ENCODE measurements at regions not wholly inside any gene's neighbourhood (a gene's known extent, or its start where the extent isn't known, plus 50 kb on each side); places are given as distances from the start of the nearest gene placed in this dataset.

GRCh38 chr1:185487026-185487425 lies 170.0 kb upstream of the IVNS1ABP start:
- H3K4me3 ChIP-seq (ENCODE audit: low read length): no peak overlapping the region
- TF ChIP-seq CTCF (conservative IDR thresholded peaks at IDR 0.05; ENCODE audit: low read depth, low read length): no peak
- no peak for DNase-seq (ENCODE audit: low read depth)

- no peak overlapping the region for H3K4me3 ChIP-seq (ENCODE audit: low read length)
- TF ChIP-seq CTCF (conservative IDR thresholded peaks at IDR 0.05; ENCODE audit: low read depth, low read length): no peak
- no peak for DNase-seq (ENCODE audit: low read depth)
Observed at GRCh38 chr1:185486346-185486745, 169.3 kb upstream of the IVNS1ABP start.

- peak; percentile 83 for DNase-seq (ENCODE audit: low read depth)
- H3K4me3 ChIP-seq (ENCODE audit: low read length): no peak overlapping the region
- TF ChIP-seq CTCF (conservative IDR thresholded peaks at IDR 0.05; ENCODE audit: low read depth, low read length): no peak
Observed at GRCh38 chr1:185483664-185484450, 166.8 kb upstream of the IVNS1ABP start.

GRCh38 chr1:185483217-185483616 lies 166.2 kb upstream of the IVNS1ABP start:
- no peak overlapping the region for H3K4me3 ChIP-seq (ENCODE audit: low read length)
- no peak for DNase-seq (ENCODE audit: low read depth)
- no peak for TF ChIP-seq CTCF (conservative IDR thresholded peaks at IDR 0.05; ENCODE audit: low read depth, low read length)

- no peak for DNase-seq (ENCODE audit: low read depth)
- no peak overlapping the region for H3K4me3 ChIP-seq (ENCODE audit: low read length)
Observed at GRCh38 chr1:185480545-185480944, 163.5 kb upstream of the IVNS1ABP start.

GRCh38 chr1:185479796-185480195 lies 162.8 kb upstream of the IVNS1ABP start:
- no peak overlapping the region for H3K4me3 ChIP-seq (ENCODE audit: low read length)
- TF ChIP-seq CTCF (conservative IDR thresholded peaks at IDR 0.05; ENCODE audit: low read depth, low read length): no peak
- DNase-seq (ENCODE audit: low read depth): no peak

More at GRCh38 chr1:185480545-185480944, 163.5 kb upstream of the IVNS1ABP start:
- TF ChIP-seq CTCF (conservative IDR thresholded peaks at IDR 0.05; ENCODE audit: low read depth, low read length): no peak

GRCh38 chr1:185478877-185479276 lies 161.8 kb upstream of the IVNS1ABP start:
- H3K4me3 ChIP-seq (ENCODE audit: low read length): no peak overlapping the region
- DNase-seq (ENCODE audit: low read depth): no peak
- TF ChIP-seq CTCF (conservative IDR thresholded peaks at IDR 0.05; ENCODE audit: low read depth, low read length): no peak
